ENCODE measurements at regions not wholly inside any gene's neighbourhood (a gene's known extent, or its start where the extent isn't known, plus 50 kb on each side); places are given as distances from the start of the nearest gene placed in this dataset.

GRCh38 chr4:17024425-17024824, 126.0 kb upstream of the LDB2 start:
- no peak for TF ChIP-seq CTCF (conservative IDR thresholded peaks at IDR 0.05 in 1 of 2, IDR thresholded peaks at IDR 0.05 in 1 of 2; ENCODE audit: extremely low read depth in 1 of 2, insufficient read depth in 1 of 2, low read depth in 1 of 2, low read length in 2 of 2)
- TF ChIP-seq EZH2 (IDR thresholded peaks at IDR 0.05; ENCODE audit: borderline replicate concordance, low read length) = no peak

All from mammary epithelial cell (primary cell).